ENCODE measurements at regions not wholly inside any gene's neighbourhood (a gene's known extent, or its start where the extent isn't known, plus 50 kb on each side); places are given as distances from the start of the nearest gene placed in this dataset.

- no peak for TF ChIP-seq CTCF (IDR thresholded peaks at IDR 0.05; ENCODE audit: insufficient read depth, missing control alignments)
- FAIRE-seq (no peak), DNase-seq (ENCODE audit: insufficient read length, low spot score) (no peak)
Observed at GRCh38 chr5:99835791-99836190, 699.4 kb upstream of the FAM174A start.

GRCh38 chr5:99827136-99827535 is 708.0 kb upstream of the FAM174A start:
- no peak for TF ChIP-seq CTCF (IDR thresholded peaks at IDR 0.05; ENCODE audit: insufficient read depth, missing control alignments)

GRCh38 chr5:99817796-99818195 is 717.4 kb upstream of the FAM174A start:
- no peak for DNase-seq (ENCODE audit: insufficient read length, low spot score)
- no peak for FAIRE-seq
- TF ChIP-seq CTCF (IDR thresholded peaks at IDR 0.05; ENCODE audit: insufficient read depth, missing control alignments): no peak

More at GRCh38 chr5:99827136-99827535, 708.0 kb upstream of the FAM174A start:
- DNase-seq (ENCODE audit: insufficient read length, low spot score) (no peak), FAIRE-seq (no peak)

GRCh38 chr5:99814321-99815063 is 720.7 kb upstream of the FAM174A start:
- TF ChIP-seq CTCF (IDR thresholded peaks at IDR 0.05; ENCODE audit: insufficient read depth, missing control alignments): no peak
- no peak for FAIRE-seq

GRCh38 chr5:99808657-99809230 is 726.4 kb upstream of the FAM174A start:
- no peak for FAIRE-seq
- no peak for TF ChIP-seq CTCF (IDR thresholded peaks at IDR 0.05; ENCODE audit: insufficient read depth, missing control alignments)

More at GRCh38 chr5:99814321-99815063, 720.7 kb upstream of the FAM174A start:
- DNase-seq (ENCODE audit: insufficient read length, low spot score): no peak

GRCh38 chr5:99807346-99807745 is 727.8 kb upstream of the FAM174A start:
- TF ChIP-seq CTCF (IDR thresholded peaks at IDR 0.05; ENCODE audit: insufficient read depth, missing control alignments): no peak
- no peak for FAIRE-seq
- no peak for DNase-seq (ENCODE audit: insufficient read length, low spot score)

More at GRCh38 chr5:99808657-99809230, 726.4 kb upstream of the FAM174A start:
- DNase-seq (ENCODE audit: insufficient read length, low spot score): no peak

- FAIRE-seq (no peak), DNase-seq (ENCODE audit: insufficient read length, low spot score) (no peak)
Observed at GRCh38 chr5:99795031-99795430, 740.1 kb upstream of the FAM174A start.

More at GRCh38 chr5:99795031-99795430, 740.1 kb upstream of the FAM174A start:
- TF ChIP-seq CTCF (IDR thresholded peaks at IDR 0.05; ENCODE audit: insufficient read depth, missing control alignments): no peak
